Mesothelial cell of epicardium (in vitro differentiated cells): ENCODE measurements at regions not wholly inside any gene's neighbourhood (a gene's known extent, or its start where the extent isn't known, plus 50 kb on each side); places are given as distances from the start of the nearest gene placed in this dataset.

ENCODE experiments used
- DNase-seq, 2 experiments: peaks; one replicate each; pipeline ENCODE4 v3.0.0; 2021; ENCODE audit warnings: low spot score in 2 of 2; ENCODE audit not compliant: unreplicated experiment in 2 of 2
- H3K27ac Mint-ChIP-seq: 2 replicates; pipeline ENCODE4 v1.8.0; 2021; ENCODE audit warnings: mixed read lengths
- H3K27me3 Mint-ChIP-seq: 2 replicates; pipeline ENCODE4 v1.8.0; 2021; ENCODE audit warnings: low read depth, mixed read lengths
- H3K36me3 Mint-ChIP-seq: 2 replicates; pipeline ENCODE4 v1.8.0; 2021; ENCODE audit warnings: mixed read lengths
- H3K4me1 Mint-ChIP-seq: 2 replicates; pipeline ENCODE4 v1.8.0; 2021; ENCODE audit warnings: mixed read lengths
- H3K4me3 Mint-ChIP-seq: 2 replicates; pipeline ENCODE4 v1.8.0; 2021; ENCODE audit warnings: mild to moderate bottlenecking, moderate library complexity, mixed read lengths
- H3K9me3 Mint-ChIP-seq: 2 replicates; pipeline ENCODE4 v1.8.0; 2021; ENCODE audit warnings: mixed read lengths
- TF ChIP-seq, protein P1 (sequence below): fragments of 200-600 bp; sonication (generic); IDR thresholded peaks from one replicate; pipeline ENCODE4 v1.5.0; 2021; ENCODE audit warnings: antibody characterized with exemption; ENCODE audit not compliant: unreplicated experiment

DNA sequence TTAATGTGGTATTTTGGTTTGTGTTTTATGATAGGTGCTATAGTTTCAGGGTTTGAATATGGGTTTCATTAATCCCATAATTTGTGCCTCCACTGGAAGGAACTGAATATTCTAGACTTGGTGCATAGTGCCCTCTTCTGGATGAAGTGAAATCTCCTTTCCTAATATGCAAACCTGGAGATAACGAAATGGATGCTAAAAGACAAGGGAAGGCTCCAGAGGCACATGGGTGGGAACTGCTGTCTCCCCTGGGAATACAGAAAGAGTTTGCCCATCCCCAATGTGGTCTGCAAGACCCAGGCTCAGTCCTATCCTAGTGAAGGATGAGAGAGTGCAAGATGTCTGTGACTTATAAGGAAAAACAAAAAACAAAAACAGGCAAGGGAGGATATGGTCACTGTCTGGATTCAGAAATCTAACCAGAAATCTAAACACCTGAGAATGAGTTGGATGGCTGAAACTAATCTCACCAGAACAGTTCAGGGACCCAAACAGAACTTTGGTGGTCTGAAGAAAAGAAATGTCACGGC is 142.3 kb upstream of the TMPO start:
- H3K9me3 Mint-ChIP-seq = no peaks in the 10 kb centered on the region

DNA sequence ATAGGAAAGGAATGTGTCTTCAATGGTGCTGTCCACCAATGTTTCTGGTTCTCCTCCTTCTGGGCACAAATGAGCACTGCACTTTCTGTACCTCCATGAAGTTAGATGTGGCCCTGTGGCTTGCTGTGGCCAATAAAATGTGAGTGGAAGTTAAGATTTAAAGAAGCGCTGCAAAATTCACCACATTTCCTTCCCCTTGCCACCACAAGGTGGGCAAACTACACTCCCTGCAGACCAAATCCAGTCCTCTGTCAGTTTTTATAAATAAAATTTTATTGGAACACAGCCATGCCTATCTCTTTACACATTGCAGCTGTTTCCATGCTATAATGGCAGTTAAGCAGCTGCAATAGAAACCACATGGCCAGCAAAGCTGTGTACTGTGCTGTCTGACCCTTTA is 141.4 kb upstream of the TMPO start:
- no peak for DNase-seq
- Mint-ChIP-seq H3K27me3 (peaks cover 9% of the 10 kb centered on the region), H3K4me3 (no peak overlapping the region), H3K9me3 (no peaks in the 10 kb centered on the region), H3K27ac (no peak overlapping the region), H3K36me3 (no peaks in the 10 kb centered on the region), H3K4me1 (peaks cover 25% of the 10 kb centered on the region)
- TF ChIP-seq, protein P1, sequence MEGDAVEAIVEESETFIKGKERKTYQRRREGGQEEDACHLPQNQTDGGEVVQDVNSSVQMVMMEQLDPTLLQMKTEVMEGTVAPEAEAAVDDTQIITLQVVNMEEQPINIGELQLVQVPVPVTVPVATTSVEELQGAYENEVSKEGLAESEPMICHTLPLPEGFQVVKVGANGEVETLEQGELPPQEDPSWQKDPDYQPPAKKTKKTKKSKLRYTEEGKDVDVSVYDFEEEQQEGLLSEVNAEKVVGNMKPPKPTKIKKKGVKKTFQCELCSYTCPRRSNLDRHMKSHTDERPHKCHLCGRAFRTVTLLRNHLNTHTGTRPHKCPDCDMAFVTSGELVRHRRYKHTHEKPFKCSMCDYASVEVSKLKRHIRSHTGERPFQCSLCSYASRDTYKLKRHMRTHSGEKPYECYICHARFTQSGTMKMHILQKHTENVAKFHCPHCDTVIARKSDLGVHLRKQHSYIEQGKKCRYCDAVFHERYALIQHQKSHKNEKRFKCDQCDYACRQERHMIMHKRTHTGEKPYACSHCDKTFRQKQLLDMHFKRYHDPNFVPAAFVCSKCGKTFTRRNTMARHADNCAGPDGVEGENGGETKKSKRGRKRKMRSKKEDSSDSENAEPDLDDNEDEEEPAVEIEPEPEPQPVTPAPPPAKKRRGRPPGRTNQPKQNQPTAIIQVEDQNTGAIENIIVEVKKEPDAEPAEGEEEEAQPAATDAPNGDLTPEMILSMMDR = no peak

More for the DNA sequence above, 142.3 kb upstream of the TMPO start:
- Mint-ChIP-seq H3K27me3 (peaks cover 8% of the 10 kb centered on the region), H3K36me3 (no peaks in the 10 kb centered on the region), H3K4me1 (peaks cover 25% of the 10 kb centered on the region), H3K4me3 (no peak overlapping the region), H3K27ac (no peak overlapping the region)
- TF ChIP-seq, protein P1 = peak; percentile 40
- DNase-seq = no peak

DNA sequence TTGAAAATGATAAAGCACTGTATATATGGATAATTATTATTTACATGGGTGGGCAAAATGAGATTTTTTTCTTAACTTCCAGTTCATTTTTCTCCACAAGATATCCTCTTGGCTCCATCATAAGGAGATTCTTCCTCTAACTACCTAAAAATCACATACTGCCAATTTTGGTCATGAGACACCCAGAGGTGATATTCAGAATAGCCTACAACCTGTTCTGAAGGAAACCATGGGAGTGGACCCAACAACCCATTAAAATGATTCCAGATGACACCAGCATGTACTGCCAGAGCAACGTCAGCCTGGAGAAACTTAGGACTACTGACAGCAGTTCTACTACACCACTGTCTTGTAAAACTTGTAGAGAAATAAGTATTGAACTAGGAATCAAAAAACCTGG is 136.3 kb upstream of the TMPO start:
- DNase-seq = no peak
- H3K27me3 Mint-ChIP-seq = peaks cover 13% of the 10 kb centered on the region
- H3K9me3 Mint-ChIP-seq = peaks cover 9% of the 10 kb centered on the region
- no peak overlapping the region for H3K27ac Mint-ChIP-seq
- H3K36me3 Mint-ChIP-seq = no peaks in the 10 kb centered on the region
- H3K4me1 Mint-ChIP-seq = peaks cover 3% of the 10 kb centered on the region
- H3K4me3 Mint-ChIP-seq = no peak overlapping the region
- TF ChIP-seq, protein P1 = no peak

DNA sequence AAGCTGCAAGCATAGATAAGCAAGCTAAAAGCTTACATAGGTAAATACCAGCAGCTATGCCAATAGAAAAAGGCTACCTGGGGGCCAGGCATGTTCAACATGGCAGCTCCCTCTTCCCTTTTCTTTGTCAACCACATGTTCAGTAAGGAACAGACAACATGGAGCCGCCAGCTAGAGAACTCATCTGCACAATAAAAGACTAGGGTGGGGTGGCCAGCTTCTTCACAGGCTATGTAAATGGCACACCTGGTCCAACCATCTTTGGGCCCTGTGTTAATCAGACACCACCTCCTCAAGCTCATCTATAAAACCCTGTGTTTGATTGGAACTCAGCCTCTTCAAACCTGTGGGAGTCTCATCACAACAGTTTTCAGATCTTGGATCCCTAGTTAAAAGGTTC is 129.7 kb upstream of the TMPO start:
- no peak overlapping the region for H3K27ac Mint-ChIP-seq
- no peak overlapping the region for H3K4me3 Mint-ChIP-seq
- peaks cover 17% of the 10 kb centered on the region for H3K4me1 Mint-ChIP-seq
- DNase-seq = no peak
- peaks cover 11% of the 10 kb centered on the region for H3K9me3 Mint-ChIP-seq
- no peaks in the 10 kb centered on the region for H3K27me3 Mint-ChIP-seq
- TF ChIP-seq, protein P1 = no peak
- no peaks in the 10 kb centered on the region for H3K36me3 Mint-ChIP-seq

DNA sequence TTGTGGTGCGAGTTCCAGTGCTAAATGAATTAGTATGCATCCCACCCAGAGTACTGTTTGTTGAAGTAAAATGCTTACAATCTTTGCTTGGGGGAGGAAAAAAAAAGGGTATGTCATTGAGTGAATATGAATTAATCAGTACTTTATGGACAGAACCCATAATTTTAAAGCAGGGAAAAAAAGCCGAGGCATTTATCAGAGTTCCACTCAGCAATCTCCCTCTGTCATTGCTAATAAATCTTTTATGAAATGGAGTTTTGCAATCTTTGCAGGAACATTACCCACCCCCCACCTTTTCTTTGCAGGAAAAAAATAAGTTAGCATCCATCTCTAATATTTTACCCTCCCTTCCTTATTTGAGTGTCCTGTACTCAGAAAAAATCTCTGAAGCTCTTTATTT is 127.9 kb upstream of the TMPO start:
- H3K27ac Mint-ChIP-seq = peak overlapping the region; percentile 62

More for the DNA sequence above, 127.9 kb upstream of the TMPO start:
- Mint-ChIP-seq H3K4me1 (peaks cover 17% of the 10 kb centered on the region), H3K9me3 (peaks cover 4% of the 10 kb centered on the region), H3K27me3 (peaks cover 4% of the 10 kb centered on the region), H3K4me3 (no peak overlapping the region), H3K36me3 (no peaks in the 10 kb centered on the region)
- TF ChIP-seq, protein P1 = no peak
- DNase-seq = no peak
